Neuronal stem cell (in vitro differentiated cells): ENCODE measurements at regions not wholly inside any gene's neighbourhood (a gene's known extent, or its start where the extent isn't known, plus 50 kb on each side); places are given as distances from the start of the nearest gene placed in this dataset.
"Not testable (repeated sequence)": the region's sequence is repeated elsewhere in the genome, so short reads cannot be mapped to it uniquely, and the experiment has no call there.

Source experiments
- DNase-seq: peaks from one replicate; pipeline ENCODE4 v3.0.0-alpha.2; 2013; ENCODE audit warnings: low spot score
- H2AFZ ChIP-seq: one replicate; pipeline ENCODE4 v1.6.1; 2013; ENCODE audit warnings: mild to moderate bottlenecking, low read length, inconsistent platforms
- H2AK5ac ChIP-seq: 2 replicates; pipeline ENCODE4 v1.6.1; 2013; ENCODE audit warnings: low read depth, mild to moderate bottlenecking, inconsistent platforms, low read length, moderate library complexity, mixed read lengths
- H2BK120ac ChIP-seq: 2 replicates; pipeline ENCODE4 v1.6.1; 2013; ENCODE audit warnings: low read depth, mild to moderate bottlenecking, inconsistent platforms, low read length, moderate library complexity, mixed read lengths
- H2BK12ac ChIP-seq: one replicate; pipeline ENCODE4 v1.6.1; 2013; ENCODE audit warnings: low read length, inconsistent platforms
- H2BK15ac ChIP-seq: 2 replicates; pipeline ENCODE4 v1.6.1; 2013; ENCODE audit warnings: mild to moderate bottlenecking, low read length, inconsistent platforms, mixed read lengths
- H2BK5ac ChIP-seq: one replicate; pipeline ENCODE4 v1.6.1; 2013; ENCODE audit warnings: inconsistent platforms, mild to moderate bottlenecking, low read length, moderate library complexity
- H3K14ac ChIP-seq: one replicate; pipeline ENCODE4 v1.6.1; 2013; ENCODE audit warnings: low read length, inconsistent platforms
- H3K18ac ChIP-seq: 2 replicates; pipeline ENCODE4 v1.6.1; 2013; ENCODE audit warnings: low read length, inconsistent platforms
- H3K23ac ChIP-seq: 2 replicates; pipeline ENCODE4 v1.6.1; 2013; ENCODE audit warnings: low read depth, mild to moderate bottlenecking, mixed read lengths, low read length, inconsistent platforms; ENCODE audit not compliant: poor library complexity
- H3K27ac ChIP-seq: replicated peaks from 3 replicates; pipeline ENCODE4 v1.5.1; 2013; ENCODE audit warnings: low read length, inconsistent platforms
- H3K27me3 ChIP-seq, 3 experiments: 2 replicates each; pipeline ENCODE4 v1.6.1; 2013; ENCODE audit warnings: low read length in 3 of 3, mild to moderate bottlenecking in 2 of 3, inconsistent platforms in 1 of 3, low read depth in 1 of 3, mixed read lengths in 1 of 3, moderate library complexity in 1 of 3; ENCODE audit not compliant: control insufficient read depth in 3 of 3, insufficient read depth in 3 of 3
- H3K36me3 ChIP-seq, 2 donors: replicated peaks in 1 of 2; 2 replicates each; pipeline ENCODE4 v1.6.1; 2013; ENCODE audit warnings: low read length in 2 of 2; ENCODE audit not compliant: control insufficient read depth in 2 of 2, insufficient read depth in 2 of 2
- H3K4ac ChIP-seq: 2 replicates; pipeline ENCODE4 v1.6.1; 2013; ENCODE audit warnings: inconsistent platforms, mild to moderate bottlenecking, low read length, moderate library complexity
- H3K4me1 ChIP-seq, 2 donors: 1 replicate in 1 of 2; 2 replicates in 1 of 2; pipeline ENCODE4 v1.6.1; 2013; ENCODE audit warnings: low read length in 2 of 2, low read depth in 1 of 2; ENCODE audit not compliant: control insufficient read depth in 2 of 2, insufficient read depth in 1 of 2
- H3K4me2 ChIP-seq: one replicate; pipeline ENCODE4 v1.6.1; 2013; ENCODE audit warnings: mild to moderate bottlenecking, low read length, inconsistent platforms; ENCODE audit not compliant: insufficient read depth, poor library complexity, severe bottlenecking
- H3K4me3 ChIP-seq, 2 donors: 2 replicates each; pipeline ENCODE4 v1.5.1; 2013; ENCODE audit warnings: low read length in 2 of 2, mild to moderate bottlenecking in 2 of 2, inconsistent platforms in 1 of 2, moderate library complexity in 1 of 2
- H3K79me1 ChIP-seq: one replicate; pipeline ENCODE4 v1.6.1; 2013; ENCODE audit warnings: low read depth, mild to moderate bottlenecking, inconsistent platforms, low read length, moderate library complexity
- H3K9ac ChIP-seq: one replicate; pipeline ENCODE4 v1.6.1; 2013; ENCODE audit warnings: mild to moderate bottlenecking, low read depth, low read length, inconsistent platforms; ENCODE audit not compliant: poor library complexity
- H3K9me3 ChIP-seq, 2 donors: replicated peaks in 1 of 2; 2 replicates each; pipeline versions ENCODE3 to v1.6.1; 2013; ENCODE audit warnings: low read length in 2 of 2, mild to moderate bottlenecking in 2 of 2, inconsistent platforms in 1 of 2, low read depth in 1 of 2, mixed read lengths in 1 of 2, moderate library complexity in 1 of 2; ENCODE audit not compliant: control insufficient read depth in 2 of 2, insufficient read depth in 1 of 2
- H4K8ac ChIP-seq: one replicate; pipeline ENCODE4 v1.6.1; 2013; ENCODE audit warnings: low read depth, mild to moderate bottlenecking, inconsistent platforms, low read length, moderate library complexity
- H4K91ac ChIP-seq: one replicate; pipeline ENCODE4 v1.6.1; 2013; ENCODE audit warnings: low read length, low read depth, mild to moderate bottlenecking, inconsistent platforms; ENCODE audit not compliant: poor library complexity
- WGBS, 2 donors: extraction: QIAGEN DNeasy Blood & Tissue Kit; methylation state at CpG; one replicate each; pipeline ENCODE4 v1.1.7; 2013; ENCODE audit warnings: missing lambda C conversion rate in 2 of 2, mixed read lengths in 1 of 2; ENCODE audit not compliant: insufficient read length in 2 of 2, insufficient replicate concordance in 1 of 2; ENCODE audit errors: extremely low coverage in 2 of 2; 5-methylcytosine and 5-hydroxymethylcytosine counted together

DNA sequence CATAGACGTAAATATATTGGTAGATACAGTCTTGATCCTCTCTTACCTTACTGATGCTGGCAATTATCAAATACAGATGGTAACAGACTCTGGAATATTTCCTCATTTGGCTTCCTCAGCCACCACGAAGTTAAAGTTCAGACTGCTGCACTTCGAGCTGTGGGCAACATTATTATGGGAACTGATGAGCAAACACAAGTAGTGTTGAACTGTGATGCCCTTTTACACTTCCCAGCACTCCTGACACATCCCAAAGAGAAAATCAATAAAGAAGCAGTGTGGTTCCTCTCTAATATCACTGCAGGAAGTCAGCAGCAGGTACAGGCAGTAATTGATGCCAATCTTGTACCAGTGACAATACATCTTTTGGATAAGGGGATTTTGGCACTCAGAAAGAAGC lies 162.7 kb upstream of the NT5E start:
- H2AK5ac ChIP-seq: no peak overlapping the region
- H4K8ac ChIP-seq: no peak overlapping the region
- H3K27ac ChIP-seq: no peak overlapping the region
- H3K9ac ChIP-seq: no peak overlapping the region
- H2BK12ac ChIP-seq: no peak overlapping the region
- no peak overlapping the region for H3K18ac ChIP-seq
- no peak overlapping the region for H2BK15ac ChIP-seq
- no peak overlapping the region for H3K4me3 ChIP-seq
- H3K14ac ChIP-seq: no peak overlapping the region
- no peak for DNase-seq
- H3K23ac ChIP-seq: no peak overlapping the region
- H3K4me1 ChIP-seq: no peaks in the 10 kb centered on the region
- no peak overlapping the region for H3K4ac ChIP-seq
- no peaks in the 10 kb centered on the region for H3K27me3 ChIP-seq
- no peak overlapping the region for H2BK5ac ChIP-seq
- WGBS, 2 donors: no CpG with 5 or more reads among the region's 3 CpGs
- no peak overlapping the region for H3K4me2 ChIP-seq
- no peaks in the 10 kb centered on the region for H3K79me1 ChIP-seq
- no peak overlapping the region for H4K91ac ChIP-seq
- no peaks in the 10 kb centered on the region for H3K36me3 ChIP-seq
- H3K9me3 ChIP-seq: no peaks in the 10 kb centered on the region
- H2BK120ac ChIP-seq: no peak overlapping the region
- H2AFZ ChIP-seq: no peak overlapping the region

DNA sequence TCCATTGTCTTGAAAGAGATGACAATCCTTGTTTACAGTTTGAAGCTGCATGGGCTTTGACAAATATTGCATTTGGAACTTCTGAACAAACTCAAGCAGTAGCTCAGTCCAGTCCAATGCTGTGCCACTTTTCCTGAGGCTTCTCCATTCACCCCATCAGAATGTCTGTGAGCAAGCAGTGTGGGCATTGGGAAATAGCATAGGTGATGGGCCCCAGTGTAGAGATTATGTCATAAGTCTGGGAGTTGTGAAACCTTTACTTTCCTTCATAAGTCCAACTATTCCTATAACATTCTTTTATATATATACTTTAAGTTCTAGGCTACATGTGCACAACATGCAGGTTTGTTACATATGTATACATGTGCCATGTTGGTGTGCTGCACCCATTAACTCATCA lies 163.4 kb upstream of the NT5E start:
- not testable (repeated sequence) for H3K4me2 ChIP-seq, H3K4me1 ChIP-seq, H3K14ac ChIP-seq, H3K27ac ChIP-seq, H3K36me3 ChIP-seq, H3K27me3 ChIP-seq, H2BK15ac ChIP-seq, H2BK120ac ChIP-seq, H2BK12ac ChIP-seq, DNase-seq, H2AFZ ChIP-seq, H2AK5ac ChIP-seq, H3K9me3 ChIP-seq, H3K18ac ChIP-seq, H4K8ac ChIP-seq, H2BK5ac ChIP-seq, H3K9ac ChIP-seq, H3K4me3 ChIP-seq, H3K4ac ChIP-seq, H3K23ac ChIP-seq, H4K91ac ChIP-seq, H3K79me1 ChIP-seq

DNA sequence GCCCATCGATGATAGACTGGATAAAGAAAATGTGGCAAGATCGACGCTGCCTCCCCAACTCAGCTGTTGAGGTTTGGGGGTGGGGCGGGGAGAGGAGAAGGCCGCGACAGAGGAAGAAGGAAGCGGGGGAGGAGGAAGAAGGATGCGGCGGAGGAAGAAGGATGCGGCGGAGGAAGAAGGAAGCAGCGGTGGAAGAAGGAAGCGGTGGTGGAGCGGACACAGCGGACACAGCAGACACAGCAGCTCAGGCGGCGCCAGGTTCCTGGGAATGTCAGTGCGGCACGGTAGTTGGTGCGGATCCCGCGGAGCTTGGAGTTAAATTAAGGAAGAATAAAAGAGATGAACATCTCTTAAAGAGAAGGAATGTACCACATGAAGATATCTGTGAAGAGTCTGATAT lies 163.9 kb upstream of the NT5E start:
- no peak for DNase-seq
- Histone ChIP-seq H3K18ac (no peak overlapping the region), H3K36me3 (no peaks in the 10 kb centered on the region), H2BK5ac (no peak overlapping the region), H4K91ac (no peak overlapping the region), H2BK15ac (no peak overlapping the region), H3K79me1 (no peaks in the 10 kb centered on the region), H3K9me3 (no peaks in the 10 kb centered on the region), H3K27me3 (no peaks in the 10 kb centered on the region), H4K8ac (no peak overlapping the region), H3K4ac (no peak overlapping the region), H3K14ac (no peak overlapping the region), H2AK5ac (no peak overlapping the region), H3K27ac (no peak overlapping the region), H3K23ac (no peak overlapping the region), H2BK12ac (no peak overlapping the region), H2BK120ac (no peak overlapping the region), H3K4me3 (no peak overlapping the region), H3K4me1 (no peaks in the 10 kb centered on the region), H3K9ac (no peak overlapping the region), H3K4me2 (no peak overlapping the region), H2AFZ (no peak overlapping the region)
- 100% methylated on average over 3 of the region's 22 CpGs; no CpG with 5 or more reads in 1 of the 2 donors for WGBS, 2 donors

DNA sequence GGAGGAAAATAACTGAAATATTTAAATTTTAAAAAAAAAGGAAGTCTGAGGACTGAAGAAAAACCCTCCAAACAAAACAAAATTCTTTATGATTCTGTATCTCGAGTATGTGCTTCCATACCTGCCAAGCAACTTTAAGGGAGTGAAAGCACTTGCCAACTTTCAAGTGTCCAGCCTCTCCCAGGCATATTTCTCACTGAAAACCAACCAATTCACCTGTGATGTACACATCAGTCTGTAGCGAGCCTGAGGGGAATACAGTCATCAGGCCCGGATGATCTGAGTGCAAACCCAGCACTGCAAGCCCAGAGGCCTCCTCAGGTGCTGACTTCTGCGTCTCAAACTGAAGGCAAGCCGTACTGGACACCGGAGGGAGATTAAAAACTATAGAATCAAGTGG lies 164.8 kb upstream of the NT5E start:
- Histone ChIP-seq H2AFZ (no peak overlapping the region), H4K91ac (no peak overlapping the region), H3K18ac (no peak overlapping the region), H2BK15ac (no peak overlapping the region), H3K4ac (no peak overlapping the region), H3K4me1 (no peaks in the 10 kb centered on the region), H4K8ac (no peak overlapping the region), H3K14ac (no peak overlapping the region), H3K27me3 (no peaks in the 10 kb centered on the region), H3K23ac (no peak overlapping the region), H3K36me3 (no peaks in the 10 kb centered on the region), H3K79me1 (no peaks in the 10 kb centered on the region), H3K27ac (no peak overlapping the region), H3K4me3 (no peak overlapping the region), H2BK12ac (no peak overlapping the region), H3K9ac (no peak overlapping the region), H3K4me2 (no peak overlapping the region), H3K9me3 (no peaks in the 10 kb centered on the region), H2AK5ac (no peak overlapping the region), H2BK5ac (no peak overlapping the region), H2BK120ac (no peak overlapping the region)
- no CpG with 5 or more reads among the region's 6 CpGs for WGBS, 2 donors
- DNase-seq: no peak
